DMS53 treated with DMSO at 0.1 percent for 48 hours (cell line): ENCODE measurements at regions not wholly inside any gene's neighbourhood (a gene's known extent, or its start where the extent isn't known, plus 50 kb on each side); places are given as distances from the start of the nearest gene placed in this dataset.
A peak's percentile ranks its signal among the peaks of the same experiment; 100 is the strongest.

ENCODE experiments used
- DNase-seq: peaks from one replicate; lab custom pipeline; 2025; ENCODE audit not compliant: unreplicated experiment; lab: John Stamatoyannopoulos, UW

GRCh38 chr11:129268371-129268770 lies 76.2 kb upstream of the ARHGAP32 start:
- DNase-seq: no peak

- no peak for DNase-seq
Observed at GRCh38 chr11:129267716-129268115, 75.6 kb upstream of the ARHGAP32 start.

DNA sequence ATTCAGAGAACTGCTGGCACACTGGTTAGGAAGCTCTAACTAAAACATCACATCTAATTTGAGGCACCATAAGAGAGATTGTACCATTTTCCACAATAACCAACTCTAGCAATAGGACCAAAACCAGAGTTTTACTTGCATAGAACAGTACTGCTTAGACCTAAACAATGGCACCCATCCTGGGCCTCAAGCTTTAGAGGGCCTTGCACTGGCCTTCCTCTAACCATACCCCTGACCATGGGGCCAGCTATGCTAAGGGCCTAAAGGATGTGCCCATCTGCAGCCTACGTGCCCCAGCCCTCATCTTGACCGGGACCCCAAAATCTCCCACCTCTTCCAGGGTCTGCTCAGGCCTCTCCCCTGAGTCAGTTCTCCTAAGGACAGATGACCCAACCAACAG lies 74.4 kb upstream of the ARHGAP32 start:
- no peak for DNase-seq

- DNase-seq: no peak
Observed at GRCh38 chr11:129265125-129265788, 73.1 kb upstream of the ARHGAP32 start.

DNA sequence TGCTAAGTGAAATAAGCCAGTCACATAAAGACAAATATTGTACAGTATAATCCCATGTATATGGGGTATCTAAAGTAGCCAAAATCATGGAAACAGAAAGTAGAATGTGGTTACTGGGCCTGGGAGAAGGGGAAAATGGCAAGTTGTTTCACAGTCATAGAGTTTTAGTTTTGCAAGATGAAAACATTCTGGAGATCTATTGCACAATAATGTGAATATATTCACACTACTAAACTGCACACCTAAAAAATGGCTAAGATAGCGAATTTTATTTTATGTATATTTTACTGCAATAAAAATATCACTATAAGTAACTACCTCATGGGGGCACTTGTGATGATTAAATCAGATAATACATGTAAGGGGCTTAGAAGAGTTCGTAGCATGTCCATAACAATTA lies 72.0 kb upstream of the ARHGAP32 start:
- DNase-seq: no peak

DNA sequence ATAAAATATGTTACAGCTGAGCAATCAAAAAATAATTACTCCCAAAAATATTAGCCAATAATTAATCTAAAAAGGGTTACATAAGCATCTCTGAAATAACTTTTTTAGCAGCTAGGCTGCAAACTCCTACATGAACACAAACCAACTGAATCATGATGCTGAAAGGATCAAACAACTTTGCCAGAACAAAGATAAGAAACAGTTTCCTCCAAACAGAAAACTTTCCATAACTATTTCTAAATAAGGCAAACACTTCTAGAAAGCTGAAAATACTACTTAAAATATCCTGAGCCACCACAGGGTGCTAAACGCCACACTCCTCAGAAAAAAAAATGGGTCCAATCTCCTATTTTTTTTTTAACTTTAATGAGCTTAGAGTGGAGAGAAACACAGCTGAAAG lies 68.6 kb upstream of the ARHGAP32 start:
- no peak for DNase-seq

DNA sequence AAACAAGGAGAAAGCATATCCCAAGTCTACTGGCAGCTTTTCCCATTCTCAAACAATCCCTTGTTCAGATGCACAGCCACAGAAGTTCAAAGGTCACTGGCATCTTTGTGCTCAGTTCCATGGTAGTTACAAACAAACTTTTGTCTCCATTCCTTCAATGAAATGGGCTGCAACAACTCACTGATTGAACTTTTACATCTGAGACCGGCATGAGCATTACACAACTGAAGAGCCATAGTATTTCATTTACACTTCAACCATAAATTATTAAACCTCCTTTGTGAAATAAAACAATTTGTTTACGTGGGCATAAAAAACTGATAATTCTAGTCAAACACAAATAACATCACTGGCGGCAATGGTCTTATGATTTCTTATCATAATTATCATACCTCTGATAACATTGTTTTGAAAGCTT lies 67.8 kb upstream of the ARHGAP32 start:
- no peak for DNase-seq

DNA sequence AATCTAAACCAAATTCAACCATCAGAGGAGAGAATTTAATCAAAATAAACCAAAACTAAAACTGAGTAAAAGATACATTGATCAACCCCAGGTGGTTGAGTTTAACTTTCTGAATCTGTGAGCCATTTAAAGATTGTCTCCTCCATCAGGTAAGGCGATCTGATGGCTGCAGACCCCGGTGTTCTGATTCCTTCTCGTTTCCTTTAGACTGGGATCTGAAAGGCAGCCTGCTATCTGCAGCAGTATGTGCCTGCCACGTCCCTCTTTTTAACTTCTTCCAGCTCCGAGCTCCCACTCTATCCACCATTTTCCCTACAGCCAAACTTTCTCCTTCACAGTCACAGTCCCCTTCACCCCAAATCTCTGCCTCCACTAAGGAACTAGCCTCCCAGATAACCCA lies 66.1 kb upstream of the ARHGAP32 start:
- no peak for DNase-seq

DNA sequence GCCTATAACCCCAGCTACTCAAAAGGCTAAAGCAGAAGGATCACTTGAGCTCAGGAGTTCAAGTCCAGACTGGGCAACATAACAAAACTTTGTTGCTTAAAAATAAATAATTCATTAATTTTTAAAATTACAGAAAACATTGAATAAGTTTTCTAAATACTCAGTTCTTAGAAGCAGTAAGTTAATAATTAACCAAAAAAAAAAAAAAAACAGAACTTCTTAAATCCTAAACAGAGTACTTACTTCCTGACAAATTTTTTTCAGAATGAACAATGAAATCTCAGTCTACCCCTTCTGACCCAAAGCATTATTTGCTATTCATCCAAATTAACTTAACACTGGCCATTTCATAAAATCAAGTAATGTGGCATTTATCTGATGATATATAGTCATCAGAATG lies 65.4 kb upstream of the ARHGAP32 start:
- DNase-seq: no peak

DNA sequence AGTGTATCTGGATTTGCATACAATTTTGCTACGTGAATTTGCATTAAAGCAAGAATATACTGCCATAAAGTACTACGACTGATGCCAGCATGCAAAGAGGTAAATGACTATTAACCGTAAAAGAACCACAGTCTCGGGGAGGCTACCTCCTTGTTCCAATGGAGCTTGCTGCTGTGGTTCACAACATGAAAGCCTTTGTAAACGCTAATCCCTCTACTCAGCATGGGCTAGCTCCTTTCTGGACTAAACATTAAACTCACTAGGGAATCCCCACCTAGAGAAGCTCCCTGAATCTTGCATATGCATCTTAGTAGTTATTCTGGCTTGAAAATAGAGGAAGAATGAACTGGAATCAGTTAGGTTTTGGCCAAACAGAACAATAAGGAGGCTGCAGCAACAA lies 60.5 kb upstream of the ARHGAP32 start:
- no peak for DNase-seq

GRCh38 chr11:129251067-129251466 lies 58.9 kb upstream of the ARHGAP32 start:
- DNase-seq: no peak

DNA sequence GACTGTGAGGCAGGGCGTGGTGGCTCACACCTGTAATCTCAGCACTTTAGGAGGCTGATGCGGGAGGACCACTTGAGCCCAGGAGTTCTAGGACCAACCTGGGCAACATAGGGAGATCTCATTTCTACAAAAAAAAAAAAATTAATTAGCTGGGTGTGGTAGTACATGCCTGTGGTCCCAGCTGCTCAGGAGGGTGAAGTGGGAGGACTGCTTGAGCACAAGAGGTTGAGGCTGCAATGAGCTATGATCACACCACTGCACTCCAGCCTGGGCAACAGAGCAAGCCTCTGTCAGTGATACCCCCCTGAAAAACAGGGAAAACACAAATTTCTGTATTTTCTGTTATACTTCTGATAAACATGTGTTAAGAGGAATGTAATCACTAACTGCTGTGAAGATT lies 57.8 kb upstream of the ARHGAP32 start:
- no peak for DNase-seq

DNA sequence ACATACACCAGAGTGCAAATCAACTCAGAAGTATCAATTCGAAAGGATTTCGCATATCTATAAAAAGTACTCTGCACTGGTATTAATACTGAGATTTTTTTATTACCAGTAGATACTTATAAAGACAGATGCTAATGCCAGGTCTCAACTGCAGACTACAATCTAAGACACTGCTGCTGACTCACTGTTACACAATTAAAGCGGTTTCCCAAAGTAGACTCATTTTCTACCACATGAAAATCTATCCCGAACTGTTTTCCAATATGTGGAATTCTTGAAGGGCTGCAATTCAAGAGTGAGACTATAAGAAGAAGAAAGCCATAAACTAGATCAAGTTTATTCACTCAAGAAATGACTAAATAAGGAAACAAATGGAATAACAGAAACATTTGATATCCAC lies 57.2 kb upstream of the ARHGAP32 start:
- DNase-seq: no peak

GRCh38 chr11:129248618-129249017 lies 56.5 kb upstream of the ARHGAP32 start:
- peak; percentile 45 for DNase-seq

DNA sequence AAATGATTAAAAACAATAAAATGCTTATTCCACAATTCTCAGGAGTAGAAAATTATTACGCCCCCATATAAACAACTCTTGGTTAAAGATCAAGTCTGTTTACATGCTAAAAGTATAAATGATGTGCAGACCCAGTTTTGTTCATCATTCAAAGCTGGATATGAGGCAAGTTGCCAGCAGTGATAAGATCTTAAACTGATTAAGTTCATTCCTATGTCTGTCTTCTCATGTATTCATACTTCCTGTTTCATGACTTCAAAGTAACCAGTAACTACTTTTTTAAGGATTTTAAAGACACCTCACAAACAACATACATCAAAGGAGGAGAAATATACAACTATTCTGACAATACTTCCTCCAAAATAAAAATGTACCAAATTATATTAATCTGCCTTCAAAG lies 55.0 kb upstream of the ARHGAP32 start:
- no peak for DNase-seq

- no peak for DNase-seq
Observed at GRCh38 chr11:129242855-129243254, 50.7 kb upstream of the ARHGAP32 start.
